ENCODE measurements at regions not wholly inside any gene's neighbourhood (a gene's known extent, or its start where the extent isn't known, plus 50 kb on each side); places are given as distances from the start of the nearest gene placed in this dataset.
A peak's percentile ranks its signal among the peaks of the same experiment; 100 is the strongest.

DNA sequence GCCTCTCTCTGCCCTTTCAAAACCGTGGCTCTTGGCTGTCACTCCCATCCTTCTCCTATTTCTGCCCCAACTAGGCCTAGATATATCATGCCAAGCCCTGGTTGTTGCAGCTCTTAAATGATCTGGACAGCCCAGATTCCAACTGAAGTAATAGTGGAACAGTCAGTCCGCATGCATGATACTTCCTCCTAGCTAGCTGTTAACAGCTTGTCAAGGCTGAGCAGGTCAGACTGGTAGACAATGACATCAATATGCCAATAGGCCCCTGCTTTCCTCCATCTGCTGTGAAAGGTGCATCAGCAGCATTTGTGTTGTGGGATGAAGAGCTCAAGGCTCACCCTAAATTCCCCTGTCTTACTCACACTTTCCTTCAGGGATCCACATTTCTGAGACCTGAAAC is 527.7 kb upstream of the TGFBR2 start:
- Histone ChIP-seq H3K4me2 (ENCODE audit: low read depth, low read length) (no peak overlapping the region), H3K23ac (ENCODE audit: low read depth, low read length) (no peak overlapping the region), H2BK5ac (ENCODE audit: low read depth, low read length, poor library complexity, severe bottlenecking) (no peak overlapping the region), H2BK15ac (ENCODE audit: low read depth, low read length) (no peak overlapping the region), H3K14ac (replicated peaks; ENCODE audit: low read depth, low read length) (peak overlapping the region; percentile 47; the same call in 1 of the 2 replicates), H2AK9ac (replicated peaks; ENCODE audit: low read depth, low read length, poor library complexity) (peak overlapping the region; percentile 3), H3K18ac (ENCODE audit: low read depth, low read length) (no peak overlapping the region), H3K9ac (ENCODE audit: low read depth, low read length) (no peak overlapping the region), H3K27ac (ENCODE audit: insufficient read depth, low read length) (no peak overlapping the region), H3K36me3 (ENCODE audit: control insufficient read depth, insufficient read depth, low read length) (no peaks in the 10 kb centered on the region), H4K91ac (ENCODE audit: insufficient read depth, low read depth, low read length) (no peak overlapping the region), H3K4ac (ENCODE audit: low read depth, low read length) (no peak overlapping the region), H3K79me1 (ENCODE audit: low read depth in 1 of 2, low read length in 2 of 2) (no peaks in the 10 kb centered on the region), H2BK20ac (ENCODE audit: low read depth, low read length) (no peak overlapping the region), H4K20me1 (ENCODE audit: insufficient read depth, low read length) (no peaks in the 10 kb centered on the region), H3K9me1 (ENCODE audit: insufficient read depth, low read length) (no peaks in the 10 kb centered on the region), H2AFZ (replicated peaks; ENCODE audit: low read length, poor library complexity) (no peak overlapping the region), H3K56ac (ENCODE audit: extremely low read depth, insufficient read depth, low read length) (no peak overlapping the region), H3K9me3 (ENCODE audit: control insufficient read depth, insufficient read depth, low read length) (no peaks in the 10 kb centered on the region), H4K5ac (ENCODE audit: low read depth, low read length) (no peak overlapping the region), H2AK5ac (ENCODE audit: low read depth, low read length) (no peak overlapping the region), H3K4me3 (ENCODE audit: insufficient read depth, low read depth, low read length) (no peak overlapping the region), H3K4me1 (ENCODE audit: control insufficient read depth, insufficient read depth, low read length) (no peaks in the 10 kb centered on the region), H4K8ac (ENCODE audit: low read depth in 2 of 2, low read length in 2 of 2) (no peak overlapping the region), H2BK120ac (ENCODE audit: low read depth, low read length) (no peak overlapping the region), H3K27me3 (ENCODE audit: control insufficient read depth, insufficient read depth, low read length) (no peaks in the 10 kb centered on the region)
- ATAC-seq (ENCODE audit: low read depth) (no peak), DNase-seq (no peak)
- intact Hi-C loops (cut with micrococcal nuclease), result no loop called here
- dilution Hi-C loops (cut with HindIII; ENCODE audit: low sequenced_read_pairs, unreplicated experiment), result no loop called here
- WGBS, 2 experiments (ENCODE audit: extremely low coverage in 2 of 2, insufficient read length in 1 of 2), result 40% methylated on average over 1 of the region's 2 CpGs; no CpG with 5 or more reads in 1 of the 2 experiments
- in situ Hi-C loops (cut with MboI; ENCODE audit: low sequenced_read_pairs), result no loop called here
- CTCF ChIA-PET, result no interaction called here
- TF ChIP-seq RCOR1 (IDR thresholded peaks at IDR 0.05; ENCODE audit: insufficient replicate concordance, low read length) (no peak), CEBPB (IDR thresholded peaks at IDR 0.05; ENCODE audit: low read depth, low read length) (no peak), RFX5 (IDR thresholded peaks at IDR 0.05; ENCODE audit: low read depth, low read length) (no peak), SMC3 (IDR thresholded peaks at IDR 0.05; ENCODE audit: low read depth, low read length) (no peak), MAZ (IDR thresholded peaks at IDR 0.05; ENCODE audit: borderline replicate concordance, low read depth, low read length) (no peak), FOS (IDR thresholded peaks at IDR 0.05; ENCODE audit: low read depth, low read length) (no peak), POLR2A (IDR thresholded peaks at IDR 0.05; ENCODE audit: low read depth, low read length) (no peak), RAD21 (IDR thresholded peaks at IDR 0.05; ENCODE audit: low read length) (no peak)
- TF ChIP-seq, protein P1, sequence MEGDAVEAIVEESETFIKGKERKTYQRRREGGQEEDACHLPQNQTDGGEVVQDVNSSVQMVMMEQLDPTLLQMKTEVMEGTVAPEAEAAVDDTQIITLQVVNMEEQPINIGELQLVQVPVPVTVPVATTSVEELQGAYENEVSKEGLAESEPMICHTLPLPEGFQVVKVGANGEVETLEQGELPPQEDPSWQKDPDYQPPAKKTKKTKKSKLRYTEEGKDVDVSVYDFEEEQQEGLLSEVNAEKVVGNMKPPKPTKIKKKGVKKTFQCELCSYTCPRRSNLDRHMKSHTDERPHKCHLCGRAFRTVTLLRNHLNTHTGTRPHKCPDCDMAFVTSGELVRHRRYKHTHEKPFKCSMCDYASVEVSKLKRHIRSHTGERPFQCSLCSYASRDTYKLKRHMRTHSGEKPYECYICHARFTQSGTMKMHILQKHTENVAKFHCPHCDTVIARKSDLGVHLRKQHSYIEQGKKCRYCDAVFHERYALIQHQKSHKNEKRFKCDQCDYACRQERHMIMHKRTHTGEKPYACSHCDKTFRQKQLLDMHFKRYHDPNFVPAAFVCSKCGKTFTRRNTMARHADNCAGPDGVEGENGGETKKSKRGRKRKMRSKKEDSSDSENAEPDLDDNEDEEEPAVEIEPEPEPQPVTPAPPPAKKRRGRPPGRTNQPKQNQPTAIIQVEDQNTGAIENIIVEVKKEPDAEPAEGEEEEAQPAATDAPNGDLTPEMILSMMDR (conservative IDR thresholded peaks at IDR 0.05; ENCODE audit: low read depth, low read length), result no peak
- TF ChIP-seq, protein P2, sequence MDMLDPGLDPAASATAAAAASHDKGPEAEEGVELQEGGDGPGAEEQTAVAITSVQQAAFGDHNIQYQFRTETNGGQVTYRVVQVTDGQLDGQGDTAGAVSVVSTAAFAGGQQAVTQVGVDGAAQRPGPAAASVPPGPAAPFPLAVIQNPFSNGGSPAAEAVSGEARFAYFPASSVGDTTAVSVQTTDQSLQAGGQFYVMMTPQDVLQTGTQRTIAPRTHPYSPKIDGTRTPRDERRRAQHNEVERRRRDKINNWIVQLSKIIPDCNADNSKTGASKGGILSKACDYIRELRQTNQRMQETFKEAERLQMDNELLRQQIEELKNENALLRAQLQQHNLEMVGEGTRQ (IDR thresholded peaks at IDR 0.05; ENCODE audit: low read depth, low read length), result no peak
- TF ChIP-seq, protein P3, sequence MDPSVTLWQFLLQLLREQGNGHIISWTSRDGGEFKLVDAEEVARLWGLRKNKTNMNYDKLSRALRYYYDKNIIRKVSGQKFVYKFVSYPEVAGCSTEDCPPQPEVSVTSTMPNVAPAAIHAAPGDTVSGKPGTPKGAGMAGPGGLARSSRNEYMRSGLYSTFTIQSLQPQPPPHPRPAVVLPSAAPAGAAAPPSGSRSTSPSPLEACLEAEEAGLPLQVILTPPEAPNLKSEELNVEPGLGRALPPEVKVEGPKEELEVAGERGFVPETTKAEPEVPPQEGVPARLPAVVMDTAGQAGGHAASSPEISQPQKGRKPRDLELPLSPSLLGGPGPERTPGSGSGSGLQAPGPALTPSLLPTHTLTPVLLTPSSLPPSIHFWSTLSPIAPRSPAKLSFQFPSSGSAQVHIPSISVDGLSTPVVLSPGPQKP (IDR thresholded peaks at IDR 0.05; ENCODE audit: borderline replicate concordance, low read depth, low read length), result no peak
- BruUV-seq (replicated peaks), result no TSS peak
- POLR2A ChIA-PET (ENCODE audit: unreplicated experiment), result no interaction called here

Data from IMR-90 (cell line).